K562 (cell line): ENCODE measurements at regions not wholly inside any gene's neighbourhood (a gene's known extent, or its start where the extent isn't known, plus 50 kb on each side); places are given as distances from the start of the nearest gene placed in this dataset.

ENCODE experiments used
- ATAC-seq: fragments of 200-7000 bp; cut with Tn5 transposase; 3 replicates; pipeline ENCODE4 v1.9.1; 2020; ENCODE audit warnings: moderate library complexity
- BruUV-seq: library from RNA; stranded (reverse); fragments of 400-500 nt; replicated peaks from 2 replicates; lab custom pipeline; 2021; lab: Mats Ljungman, UMichigan
- CTCF ChIA-PET: fragments of 300-600 bp; formaldehyde crosslinking; extraction: SDS; loops from one replicate; lab custom pipeline; 2021; ENCODE audit warnings: low intra/inter-chr PET ratio; lab: Yijun Ruan, JAX
- POLR2A ChIA-PET: fragments of 300-600, 350-650 bp; sonication (Branson Sonifier 250); formaldehyde crosslinking; extraction: SDS; loops from one replicate; lab custom pipeline; 2021; ENCODE audit warnings: antibody characterized with exemption, inconsistent platforms; lab: Yijun Ruan, JAX
- DNase-seq, 4 experiments: peaks; one replicate each; pipeline versions ENCODE4 v3.0.0 to v3.0.0-alpha.2; 2011 to 2018; ENCODE audit warnings: low spot score in 3 of 4, mixed read lengths in 3 of 4; ENCODE audit errors: extremely low read depth in 1 of 4
- FAIRE-seq: peaks from 2 replicates; lab custom pipeline; 2011; peaks lifted over from hg19 to GRCh38; lab: Jason Lieb, UNC
- H2AFZ ChIP-seq: 2 replicates; pipeline ENCODE4 v1.6.0; 2011; ENCODE audit warnings: low read depth, low read length, control low read depth, inconsistent platforms
- H3K27ac ChIP-seq: fragments of 200-600 bp; 3 replicates; pipeline ENCODE4 v1.8.0; 2011; ENCODE audit warnings: low read depth, mild to moderate bottlenecking, control low read depth, inconsistent platforms, low read length, moderate library complexity, mixed read lengths; ENCODE audit errors: extremely low read depth
- H3K27me3 ChIP-seq, 2 experiments: fragments of 300-600 bp in 1 of 2; 2 replicates in 1 of 2; 3 replicates in 1 of 2; pipeline versions ENCODE4 v1.6.0 to v1.8.0; 2011; ENCODE audit warnings: inconsistent platforms in 2 of 2, low read length in 2 of 2, mild to moderate bottlenecking in 1 of 2, mixed read lengths in 1 of 2, moderate library complexity in 1 of 2; ENCODE audit not compliant: control insufficient read depth in 2 of 2, insufficient read depth in 2 of 2
- H3K36me3 ChIP-seq: fragments of 300-600 bp; 3 replicates; pipeline ENCODE4 v1.8.0; 2011; ENCODE audit warnings: mild to moderate bottlenecking, low read length, inconsistent platforms; ENCODE audit not compliant: control insufficient read depth, insufficient read depth
- H3K4me1 ChIP-seq, 2 experiments: fragments of 200-600 bp in 1 of 2; replicated peaks in 1 of 2; 2 replicates in 1 of 2; 3 replicates in 1 of 2; pipeline versions ENCODE4 v1.5.1 to v1.8.0; 2011; ENCODE audit warnings: inconsistent platforms in 2 of 2, low read length in 2 of 2, mild to moderate bottlenecking in 1 of 2, mixed read lengths in 1 of 2, moderate library complexity in 1 of 2; ENCODE audit not compliant: control insufficient read depth in 2 of 2, insufficient read depth in 2 of 2
- H3K4me2 ChIP-seq: 2 replicates; pipeline ENCODE4 v1.6.1; 2011; ENCODE audit warnings: low read length, control low read depth, inconsistent platforms, mixed read lengths; ENCODE audit not compliant: insufficient read depth
- H3K4me3 ChIP-seq: fragments of 200-600 bp; sonication (generic), shearing (Covaris generic); 2 replicates; pipeline ENCODE4 v1.5.1; 2016; ENCODE audit warnings: control low read depth, inconsistent platforms
- H3K79me2 ChIP-seq: fragments of 200-600 bp; 3 replicates; pipeline ENCODE4 v1.8.0; 2011; ENCODE audit warnings: low read length, inconsistent platforms; ENCODE audit not compliant: control insufficient read depth, insufficient read depth
- H3K9ac ChIP-seq, 2 experiments: 2 replicates each; pipeline versions ENCODE4 v1.6.0 to v1.6.1; 2011; ENCODE audit warnings: low read depth in 2 of 2, low read length in 2 of 2, control low read depth in 1 of 2, inconsistent platforms in 1 of 2, mild to moderate bottlenecking in 1 of 2, mixed read lengths in 1 of 2; ENCODE audit not compliant: insufficient read depth in 1 of 2
- H3K9me1 ChIP-seq: one replicate; pipeline ENCODE4 v1.6.0; 2011; ENCODE audit warnings: inconsistent platforms, mild to moderate bottlenecking, low read length, moderate library complexity; ENCODE audit not compliant: control insufficient read depth, insufficient read depth
- H3K9me3 ChIP-seq: replicated peaks from 2 replicates; pipeline ENCODE4 v1.5.1; 2011; ENCODE audit warnings: low read depth, low read length, inconsistent platforms; ENCODE audit not compliant: control insufficient read depth, insufficient read depth
- H4K20me1 ChIP-seq: replicated peaks from 2 replicates; pipeline ENCODE4 v1.6.1; 2011; ENCODE audit warnings: low read length, inconsistent platforms, mixed read lengths; ENCODE audit not compliant: control insufficient read depth, insufficient read depth
- GATAD2B ChIP-seq: fragments of 450-650 bp; IDR thresholded peaks from 2 replicates; pipeline ENCODE4 v1.6.1; 2017; ENCODE audit warnings: mild to moderate bottlenecking, borderline replicate concordance
- L3MBTL2 ChIP-seq: fragments of 450-650 bp; IDR thresholded peaks from 2 replicates; pipeline ENCODE4 v1.6.1; 2016; ENCODE audit warnings: mild to moderate bottlenecking, moderate library complexity
- SRF ChIP-seq, 2 experiments: fragments of 250-450, 450-650 bp in 1 of 2; sonication (Bioruptor Pico) in 1 of 2; sonication (generic) in 1 of 2; formaldehyde crosslinking; IDR thresholded peaks; 2 replicates each; pipeline versions ENCODE4 v1.5.0 to v1.5.1; 2020 to 2022; ENCODE audit warnings: mild to moderate bottlenecking in 1 of 2, missing genetic modification reagents in 1 of 2
- ZNF197 ChIP-seq: fragments of 200-800 bp; sonication (Bioruptor generic); IDR thresholded peaks from 2 replicates; pipeline ENCODE4 v1.6.1; 2016; ENCODE audit warnings: low read depth, missing genetic modification characterization, missing compliant biosample characterization
- WGBS: fragments of 100-300 bp; shearing (Covaris generic); methylation state at CpG from one replicate; pipeline ENCODE4 v1.1.6; 2016; ENCODE audit warnings: low coverage, mixed read lengths; ENCODE audit not compliant: insufficient coverage; ENCODE audit errors: missing lambda C conversion rate; 5-methylcytosine and 5-hydroxymethylcytosine counted together
- in situ Hi-C: fragments of 300-500 bp; cut with MboI; formaldehyde crosslinking; loops from 4 replicates; pipeline ENCODE4 v1.15.0; 2018; ENCODE audit warnings: inconsistent platforms, mixed read lengths
- intact Hi-C: fragments of 100-400 bp; cut with micrococcal nuclease; formaldehyde crosslinking; loops from 2 replicates; pipeline ENCODE4 v1.14.2; 2022
- TF ChIP-seq, protein P1 (sequence below): sonication (generic); formaldehyde crosslinking; IDR thresholded peaks from 2 replicates; pipeline ENCODE4 v1.8.1; 2023; ENCODE audit warnings: mild to moderate bottlenecking, missing genetic modification reagents

DNA sequence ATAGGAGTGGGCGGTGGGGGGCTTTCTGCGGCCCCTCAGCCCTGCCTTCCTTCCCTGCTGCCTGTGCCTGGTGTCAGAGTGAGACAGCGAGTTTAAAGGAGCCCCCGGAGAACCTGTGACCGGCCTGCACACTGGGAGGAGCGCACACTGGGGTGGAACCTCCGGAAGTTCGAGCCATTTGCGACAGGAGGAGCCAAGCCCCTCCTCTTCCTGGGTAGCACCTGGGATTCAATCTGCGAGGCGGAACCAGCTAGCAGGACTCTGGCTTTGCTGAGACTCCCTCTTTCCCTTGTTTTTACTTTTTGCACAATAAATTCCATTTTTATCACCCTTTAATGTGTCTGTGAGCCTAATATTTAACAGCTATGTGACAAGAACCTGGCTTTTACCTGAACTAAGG lies 540.6 kb downstream of the NPHP4 start:
- Histone ChIP-seq H3K9ac (no peak overlapping the region), H3K27me3 (peaks cover 0 to 14% of the 10 kb centered on the region in 2 experiments; a peak in 2 of 5 replicates), H4K20me1 (no peaks in the 10 kb centered on the region), H3K79me2 (no peaks in the 10 kb centered on the region), H3K4me2 (no peak overlapping the region), H3K9me1 (peaks cover 3% of the 10 kb centered on the region), H3K4me3 (no peak overlapping the region), H3K36me3 (no peaks in the 10 kb centered on the region), H3K4me1 (no peaks in the 10 kb centered on the region), H3K9me3 (no peaks in the 10 kb centered on the region), H3K27ac (no peak overlapping the region), H2AFZ (no peak overlapping the region)
- POLR2A ChIA-PET, result interaction anchor here (0.6 to 1.2 kb wide), 2 partner anchors 23 to 670 kb away, joined by 3 to 4 read pairs; no protein-coding TSS in a partner anchor
- no TSS peak for BruUV-seq
- in situ Hi-C loops (no loop called here), intact Hi-C loops (no loop called here)
- ATAC-seq, result peak; percentile 77
- DNase-seq, result peak in 1 of 4 experiments; percentile 10
- TF ChIP-seq, protein P1, sequence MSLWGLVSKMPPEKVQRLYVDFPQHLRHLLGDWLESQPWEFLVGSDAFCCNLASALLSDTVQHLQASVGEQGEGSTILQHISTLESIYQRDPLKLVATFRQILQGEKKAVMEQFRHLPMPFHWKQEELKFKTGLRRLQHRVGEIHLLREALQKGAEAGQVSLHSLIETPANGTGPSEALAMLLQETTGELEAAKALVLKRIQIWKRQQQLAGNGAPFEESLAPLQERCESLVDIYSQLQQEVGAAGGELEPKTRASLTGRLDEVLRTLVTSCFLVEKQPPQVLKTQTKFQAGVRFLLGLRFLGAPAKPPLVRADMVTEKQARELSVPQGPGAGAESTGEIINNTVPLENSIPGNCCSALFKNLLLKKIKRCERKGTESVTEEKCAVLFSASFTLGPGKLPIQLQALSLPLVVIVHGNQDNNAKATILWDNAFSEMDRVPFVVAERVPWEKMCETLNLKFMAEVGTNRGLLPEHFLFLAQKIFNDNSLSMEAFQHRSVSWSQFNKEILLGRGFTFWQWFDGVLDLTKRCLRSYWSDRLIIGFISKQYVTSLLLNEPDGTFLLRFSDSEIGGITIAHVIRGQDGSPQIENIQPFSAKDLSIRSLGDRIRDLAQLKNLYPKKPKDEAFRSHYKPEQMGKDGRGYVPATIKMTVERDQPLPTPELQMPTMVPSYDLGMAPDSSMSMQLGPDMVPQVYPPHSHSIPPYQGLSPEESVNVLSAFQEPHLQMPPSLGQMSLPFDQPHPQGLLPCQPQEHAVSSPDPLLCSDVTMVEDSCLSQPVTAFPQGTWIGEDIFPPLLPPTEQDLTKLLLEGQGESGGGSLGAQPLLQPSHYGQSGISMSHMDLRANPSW (CRISPR knock-in tag), result no peak
- TF ChIP-seq GATAD2B (no peak), SRF (CRISPR knock-in tag; IDR thresholded peaks at IDR 0.05) (peak in 1 of 2 experiments; percentile 87; a peak in 2 of 4 replicates), ZNF197 (CRISPR knock-in tag) (no peak), L3MBTL2 (peak; percentile 58)
- 0% methylated on average over 11 of the region's 11 CpGs for WGBS
- CTCF ChIA-PET, result no interaction called here
- FAIRE-seq, result no peak
